Left ventricle myocardium inferior (tissue), 1 donor: ENCODE measurements at regions not wholly inside any gene's neighbourhood (a gene's known extent, or its start where the extent isn't known, plus 50 kb on each side); places are given as distances from the start of the nearest gene placed in this dataset.

Experiments used
- DNase-seq: peaks from one replicate; pipeline ENCODE4 v3.0.0-alpha.2; 2020
- H3K27ac ChIP-seq: fragments of 200-600 bp; replicated peaks from 2 replicates; pipeline ENCODE4 v1.8.0; 2021
- H3K27me3 ChIP-seq: fragments of 200-600 bp; 2 replicates; pipeline ENCODE4 v1.8.0; 2021; ENCODE audit warnings: low read depth
- H3K36me3 ChIP-seq: fragments of 200-600 bp; 2 replicates; pipeline ENCODE4 v1.8.0; 2021
- H3K4me1 ChIP-seq: fragments of 200-600 bp; 2 replicates; pipeline ENCODE4 v1.8.0; 2021
- H3K4me3 ChIP-seq: fragments of 200-600 bp; 2 replicates; pipeline ENCODE4 v1.8.0; 2021; ENCODE audit warnings: mild to moderate bottlenecking, moderate library complexity
- H3K9me3 ChIP-seq: fragments of 200-600 bp; replicated peaks from 2 replicates; pipeline ENCODE4 v1.8.0; 2021
- intact Hi-C: fragments of 100-400 bp; cut with micrococcal nuclease; formaldehyde crosslinking; loops from one replicate; pipeline ENCODE4 v1.11.0; 2022
- TF ChIP-seq, protein P1 (sequence below): fragments of 200-600 bp; IDR thresholded peaks from 2 replicates; pipeline ENCODE4 v1.8.0; 2021; ENCODE audit warnings: antibody characterized with exemption, mild to moderate bottlenecking, borderline replicate concordance
- donor health status: DM: no; HTN: yes; CAD: no; lungs with severe emphysema.

DNA sequence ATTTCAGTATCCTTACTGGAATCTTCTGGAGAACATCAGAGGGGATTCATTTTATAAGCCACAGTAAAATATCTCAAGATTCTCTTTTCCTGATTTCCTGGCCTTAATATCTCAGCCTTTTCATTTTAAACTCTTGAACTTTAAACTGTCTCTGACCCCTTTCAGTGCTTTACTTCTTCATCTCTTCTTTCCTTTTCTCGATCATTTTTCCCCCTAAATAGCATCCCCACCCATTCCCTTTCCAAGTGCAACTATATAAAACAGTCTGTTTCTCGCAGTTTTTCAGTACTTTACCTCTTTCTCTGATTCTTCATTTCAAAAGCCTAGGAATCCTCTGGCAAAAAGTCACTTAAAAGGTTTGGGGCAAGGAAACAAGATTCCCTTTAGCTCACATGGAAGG is 80.5 kb downstream of the PALM2AKAP2 start:
- peak overlapping the region; percentile 88 for H3K27ac ChIP-seq
- H3K4me3 ChIP-seq, result no peak overlapping the region
- DNase-seq, result no peak
- no peaks in the 10 kb centered on the region for H3K36me3 ChIP-seq
- no peaks in the 10 kb centered on the region for H3K27me3 ChIP-seq
- no peaks in the 10 kb centered on the region for H3K9me3 ChIP-seq
- TF ChIP-seq, protein P1, sequence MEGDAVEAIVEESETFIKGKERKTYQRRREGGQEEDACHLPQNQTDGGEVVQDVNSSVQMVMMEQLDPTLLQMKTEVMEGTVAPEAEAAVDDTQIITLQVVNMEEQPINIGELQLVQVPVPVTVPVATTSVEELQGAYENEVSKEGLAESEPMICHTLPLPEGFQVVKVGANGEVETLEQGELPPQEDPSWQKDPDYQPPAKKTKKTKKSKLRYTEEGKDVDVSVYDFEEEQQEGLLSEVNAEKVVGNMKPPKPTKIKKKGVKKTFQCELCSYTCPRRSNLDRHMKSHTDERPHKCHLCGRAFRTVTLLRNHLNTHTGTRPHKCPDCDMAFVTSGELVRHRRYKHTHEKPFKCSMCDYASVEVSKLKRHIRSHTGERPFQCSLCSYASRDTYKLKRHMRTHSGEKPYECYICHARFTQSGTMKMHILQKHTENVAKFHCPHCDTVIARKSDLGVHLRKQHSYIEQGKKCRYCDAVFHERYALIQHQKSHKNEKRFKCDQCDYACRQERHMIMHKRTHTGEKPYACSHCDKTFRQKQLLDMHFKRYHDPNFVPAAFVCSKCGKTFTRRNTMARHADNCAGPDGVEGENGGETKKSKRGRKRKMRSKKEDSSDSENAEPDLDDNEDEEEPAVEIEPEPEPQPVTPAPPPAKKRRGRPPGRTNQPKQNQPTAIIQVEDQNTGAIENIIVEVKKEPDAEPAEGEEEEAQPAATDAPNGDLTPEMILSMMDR, result no peak
- peaks cover 81% of the 10 kb centered on the region for H3K4me1 ChIP-seq
- intact Hi-C loops, result no loop called here

DNA sequence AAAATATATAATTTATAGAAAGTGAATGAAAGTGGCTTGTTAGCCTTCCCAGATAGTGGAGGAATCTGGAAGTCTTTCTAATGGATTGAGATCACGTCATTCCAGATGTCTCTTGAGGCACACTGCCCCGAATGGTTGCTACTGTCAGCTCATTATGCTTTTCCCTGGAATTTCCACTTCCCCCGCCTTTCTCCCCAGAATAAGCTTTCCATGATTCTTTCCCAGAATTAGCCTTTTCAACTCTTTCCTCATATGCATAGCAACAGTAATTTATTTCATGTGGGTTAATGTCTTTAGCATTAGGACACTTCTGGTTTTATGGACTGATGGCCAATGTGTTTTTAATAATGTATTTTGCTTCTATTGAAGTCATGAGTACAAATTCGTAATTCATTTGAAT is 81.5 kb downstream of the PALM2AKAP2 start:
- intact Hi-C loops, result no loop called here
- H3K9me3 ChIP-seq, result no peaks in the 10 kb centered on the region
- DNase-seq, result no peak
- H3K36me3 ChIP-seq, result no peaks in the 10 kb centered on the region
- no peak overlapping the region for H3K4me3 ChIP-seq
- H3K27ac ChIP-seq, result peak overlapping the region; percentile 88
- TF ChIP-seq, protein P1, result no peak
- peaks cover 81% of the 10 kb centered on the region for H3K4me1 ChIP-seq
- H3K27me3 ChIP-seq, result no peaks in the 10 kb centered on the region

DNA sequence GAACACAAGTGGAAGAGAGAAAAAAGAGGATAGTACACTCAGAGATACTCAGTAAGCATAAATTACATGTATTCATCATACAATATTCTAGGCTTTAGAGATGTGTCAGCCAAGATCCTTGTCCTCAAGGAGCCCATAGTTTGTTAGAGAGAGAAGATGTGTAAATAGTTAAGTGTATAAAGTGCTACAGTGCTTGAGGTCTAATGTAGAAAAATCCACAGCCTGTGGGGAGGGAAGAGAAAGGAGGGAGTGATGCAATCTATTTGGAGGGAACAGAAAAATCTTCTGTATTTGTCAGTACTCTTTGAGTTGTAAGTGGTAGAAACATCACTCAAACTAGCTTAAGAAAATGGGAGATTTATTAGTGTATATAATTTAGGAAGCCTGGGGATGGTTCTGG is 81.9 kb downstream of the PALM2AKAP2 start:
- peak overlapping the region; percentile 88 for H3K27ac ChIP-seq
- peaks cover 82% of the 10 kb centered on the region for H3K4me1 ChIP-seq
- TF ChIP-seq, protein P1, result no peak
- intact Hi-C loops, result no loop called here
- no peaks in the 10 kb centered on the region for H3K27me3 ChIP-seq
- no peaks in the 10 kb centered on the region for H3K36me3 ChIP-seq
- H3K9me3 ChIP-seq, result no peaks in the 10 kb centered on the region
- no peak overlapping the region for H3K4me3 ChIP-seq
- no peak for DNase-seq

DNA sequence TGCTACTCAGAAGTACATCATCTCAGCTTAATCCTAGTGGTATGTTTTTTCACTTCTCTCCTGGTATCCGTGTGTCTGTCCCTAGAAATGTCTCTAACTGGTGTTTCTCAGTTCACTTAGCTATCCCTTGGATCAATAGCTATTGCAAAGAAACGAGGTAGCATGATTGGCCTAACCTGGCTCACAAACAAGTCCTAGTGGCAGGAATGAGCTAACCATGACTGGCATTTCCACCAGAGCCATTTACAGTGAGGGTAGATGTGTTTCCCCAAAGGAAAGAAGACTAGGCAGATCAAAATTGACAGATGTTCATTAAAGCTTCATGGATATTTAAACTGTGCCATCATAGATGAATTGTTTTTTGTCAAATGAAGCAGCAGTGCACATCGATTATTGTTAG is 82.5 kb downstream of the PALM2AKAP2 start:
- H3K9me3 ChIP-seq, result no peaks in the 10 kb centered on the region
- peaks cover 77% of the 10 kb centered on the region for H3K4me1 ChIP-seq
- H3K36me3 ChIP-seq, result no peaks in the 10 kb centered on the region
- no peak overlapping the region for H3K4me3 ChIP-seq
- intact Hi-C loops, result no loop called here
- H3K27ac ChIP-seq, result peak overlapping the region; percentile 88
- H3K27me3 ChIP-seq, result no peaks in the 10 kb centered on the region
- no peak for DNase-seq
- TF ChIP-seq, protein P1, result peak; percentile 25

DNA sequence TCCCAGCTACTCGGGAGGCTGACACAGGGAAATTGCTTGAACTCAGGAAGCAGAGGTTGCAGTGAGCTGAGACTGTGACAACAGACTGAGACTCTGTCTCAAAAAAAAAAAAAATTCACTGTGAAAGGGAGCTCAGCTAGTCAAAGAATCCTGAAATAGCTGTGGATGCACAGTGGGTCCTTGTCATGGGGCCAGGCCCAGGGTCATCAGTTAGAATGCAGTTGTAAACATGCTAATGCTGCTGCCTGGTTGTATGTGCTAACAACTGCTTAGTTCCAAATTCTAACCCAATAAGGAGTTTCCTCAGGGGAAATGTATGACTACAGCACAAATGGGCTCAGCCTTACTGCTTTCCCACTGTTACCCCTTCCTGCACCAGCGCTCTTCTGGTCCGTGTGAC is 84.0 kb downstream of the PALM2AKAP2 start:
- DNase-seq, result peak; percentile 60
- no peak overlapping the region for H3K4me3 ChIP-seq
- H3K9me3 ChIP-seq, result no peaks in the 10 kb centered on the region
- intact Hi-C loops, result no loop called here
- TF ChIP-seq, protein P1, result no peak
- peak overlapping the region; percentile 88 for H3K27ac ChIP-seq
- H3K27me3 ChIP-seq, result no peaks in the 10 kb centered on the region
- peaks cover 76% of the 10 kb centered on the region for H3K4me1 ChIP-seq
- no peaks in the 10 kb centered on the region for H3K36me3 ChIP-seq

DNA sequence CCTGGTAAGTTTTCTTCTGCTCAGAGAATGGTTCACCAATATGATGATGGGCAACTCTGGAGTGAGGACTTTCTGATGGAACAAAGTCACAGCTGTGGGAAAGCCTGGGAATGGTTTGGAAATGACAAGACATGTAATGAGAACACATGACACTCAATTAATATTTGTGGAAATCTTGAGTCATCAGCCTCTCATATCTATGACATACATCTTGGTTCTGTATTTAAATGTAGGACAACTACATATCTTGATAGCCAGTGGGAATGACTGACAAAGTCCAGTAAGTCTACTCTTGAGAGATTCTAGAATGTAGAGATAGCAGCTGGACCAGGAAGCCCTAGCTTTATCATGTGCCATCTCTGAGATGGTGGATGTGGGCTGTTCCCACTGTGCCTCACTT is 85.5 kb downstream of the PALM2AKAP2 start:
- Histone ChIP-seq H3K4me1 (peaks cover 70% of the 10 kb centered on the region), H3K27ac (peak overlapping the region; percentile 92), H3K27me3 (no peaks in the 10 kb centered on the region), H3K4me3 (no peak overlapping the region), H3K9me3 (no peaks in the 10 kb centered on the region), H3K36me3 (no peaks in the 10 kb centered on the region)
- TF ChIP-seq, protein P1, result no peak
- intact Hi-C loops, result no loop called here
- DNase-seq, result no peak
